GM19395 (cell line): ENCODE measurements at regions not wholly inside any gene's neighbourhood (a gene's known extent, or its start where the extent isn't known, plus 50 kb on each side); places are given as distances from the start of the nearest gene placed in this dataset.

Source experiments
- ATAC-seq: cut with Tn5 transposase; IDR thresholded peaks from one replicate; pipeline ENCODE4 v1.9.1; 2021; ENCODE audit warnings: mild to moderate bottlenecking, moderate library complexity; ENCODE audit not compliant: unreplicated experiment

GRCh38 chr21:16568661-16569060, 838.9 kb downstream of the USP25 start:
- no peak for ATAC-seq

DNA sequence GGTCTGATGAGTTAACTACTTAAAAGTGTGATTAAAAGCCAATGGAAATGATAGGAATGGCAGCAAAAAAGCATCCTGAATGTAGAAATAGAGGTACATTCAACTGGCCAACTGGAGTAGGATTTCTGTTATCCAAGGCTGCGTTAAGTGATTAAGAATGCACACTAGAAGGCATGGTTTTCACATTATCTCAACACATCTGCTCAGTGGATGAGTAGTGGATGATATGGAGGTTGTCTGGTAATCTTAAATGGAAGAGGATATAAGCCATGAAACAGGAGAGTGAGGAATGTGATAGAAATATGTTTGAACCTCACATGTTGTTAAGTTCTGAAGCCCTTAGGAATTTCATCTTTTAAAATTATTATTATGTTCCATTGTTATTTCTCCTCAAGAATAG, 839.9 kb downstream of the USP25 start:
- ATAC-seq: no peak

GRCh38 chr21:16570171-16570570, 840.4 kb downstream of the USP25 start:
- ATAC-seq: no peak

DNA sequence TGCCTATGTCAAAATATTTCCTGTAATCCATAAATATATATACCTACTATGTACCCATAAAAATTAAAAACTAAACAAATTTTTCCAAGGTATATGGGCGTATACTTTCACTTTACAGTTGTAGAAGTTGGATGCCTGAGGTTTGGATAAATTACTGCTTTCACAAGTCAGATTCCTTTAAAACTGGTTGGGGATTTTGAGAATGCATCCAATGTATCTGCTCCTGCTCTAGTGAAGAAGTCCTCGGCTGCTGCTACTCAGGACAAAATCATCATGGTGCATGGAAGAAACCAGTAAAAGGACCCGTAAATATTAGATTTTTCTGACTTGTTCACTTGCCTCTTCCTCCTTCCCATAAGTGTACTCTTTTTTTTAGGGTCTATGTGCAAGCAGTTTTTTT, 841.1 kb downstream of the USP25 start:
- no peak for ATAC-seq

DNA sequence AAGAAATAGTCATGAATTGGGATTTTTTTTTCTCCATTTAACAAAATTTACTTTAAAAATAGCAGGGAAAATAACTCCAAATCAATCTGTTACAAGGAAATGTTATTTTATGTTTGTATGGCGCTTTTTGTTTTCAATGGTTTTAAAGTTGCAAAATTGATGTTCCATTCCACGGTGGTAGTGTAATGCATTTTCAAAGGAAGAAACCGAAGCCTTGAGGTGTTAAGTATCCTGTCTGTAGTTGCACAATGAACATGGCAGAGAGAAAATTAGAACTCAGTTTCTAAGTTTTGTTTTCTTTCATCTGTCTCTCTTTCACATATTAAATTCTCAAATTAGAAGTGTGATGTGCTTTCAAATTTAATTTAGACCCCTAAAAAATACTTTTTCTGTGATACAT, 841.8 kb downstream of the USP25 start:
- no peak for ATAC-seq

DNA sequence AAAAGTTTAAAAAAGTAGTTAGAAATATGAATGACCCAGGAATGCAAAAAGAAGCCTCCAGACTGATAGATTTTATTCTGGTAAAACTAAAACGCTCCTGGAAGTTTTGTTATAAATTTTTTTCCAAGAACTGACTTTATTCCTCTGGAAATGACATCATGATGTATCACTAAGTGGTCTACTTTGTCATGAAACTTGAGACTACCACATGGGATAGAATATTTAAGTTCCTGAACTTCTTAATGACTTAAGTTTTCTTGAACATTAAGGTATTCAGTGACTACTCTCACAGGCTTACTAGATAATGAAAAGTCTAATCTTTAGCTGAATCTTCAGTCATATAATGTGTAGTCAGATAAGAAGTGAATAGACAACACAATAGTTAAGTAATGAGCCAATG, 842.2 kb downstream of the USP25 start:
- ATAC-seq: no peak

DNA sequence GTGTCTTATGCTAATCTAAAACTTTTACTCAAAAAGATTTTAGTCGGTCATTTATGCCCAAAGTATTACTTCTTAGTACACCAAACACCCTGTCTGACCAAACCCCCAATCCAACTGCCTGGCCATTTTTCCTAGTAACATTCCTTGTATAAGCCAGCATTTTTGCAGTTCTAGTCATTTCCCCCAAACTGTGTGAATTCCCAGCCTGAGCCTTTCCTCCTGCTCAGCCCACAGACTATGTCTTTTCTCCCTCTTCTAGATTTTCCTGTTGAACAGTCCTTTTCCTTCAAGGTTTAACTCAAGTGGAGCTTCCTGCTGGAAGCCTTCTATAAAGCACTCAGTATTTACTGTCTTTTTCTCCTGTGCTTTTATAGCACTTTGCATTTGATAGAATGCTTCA, 843.8 kb downstream of the USP25 start:
- no peak for ATAC-seq

DNA sequence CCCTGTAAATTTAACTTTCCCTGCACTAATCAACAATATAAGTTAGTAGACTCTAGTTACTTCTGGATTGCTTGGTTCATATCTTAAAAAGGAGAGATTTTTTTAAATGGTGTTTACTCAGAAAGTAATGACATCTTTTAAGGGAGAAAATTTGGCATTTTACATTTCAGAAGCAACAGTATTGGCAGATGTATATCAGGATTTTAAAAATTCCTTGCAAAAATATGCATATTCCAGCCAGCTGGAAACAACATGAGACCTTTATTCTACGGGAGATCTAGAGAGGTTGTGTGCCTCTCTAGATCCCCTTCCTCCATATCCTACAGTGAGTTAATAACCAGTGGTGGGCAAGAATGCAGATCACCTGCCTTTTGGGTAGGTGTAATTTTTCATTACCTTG, 848.2 kb downstream of the USP25 start:
- ATAC-seq: no peak

- ATAC-seq: no peak
Measured at GRCh38 chr21:16578912-16579311, 849.1 kb downstream of the USP25 start.

- no peak for ATAC-seq
Measured at GRCh38 chr21:16579538-16579937, 849.8 kb downstream of the USP25 start.

- ATAC-seq: no peak
Measured at GRCh38 chr21:16580661-16581060, 850.9 kb downstream of the USP25 start.

- no peak for ATAC-seq
Measured at GRCh38 chr21:16583556-16583955, 853.8 kb downstream of the USP25 start.

GRCh38 chr21:16584756-16585155, 855.0 kb downstream of the USP25 start:
- no peak for ATAC-seq

GRCh38 chr21:16585896-16586295, 856.1 kb downstream of the USP25 start:
- no peak for ATAC-seq

DNA sequence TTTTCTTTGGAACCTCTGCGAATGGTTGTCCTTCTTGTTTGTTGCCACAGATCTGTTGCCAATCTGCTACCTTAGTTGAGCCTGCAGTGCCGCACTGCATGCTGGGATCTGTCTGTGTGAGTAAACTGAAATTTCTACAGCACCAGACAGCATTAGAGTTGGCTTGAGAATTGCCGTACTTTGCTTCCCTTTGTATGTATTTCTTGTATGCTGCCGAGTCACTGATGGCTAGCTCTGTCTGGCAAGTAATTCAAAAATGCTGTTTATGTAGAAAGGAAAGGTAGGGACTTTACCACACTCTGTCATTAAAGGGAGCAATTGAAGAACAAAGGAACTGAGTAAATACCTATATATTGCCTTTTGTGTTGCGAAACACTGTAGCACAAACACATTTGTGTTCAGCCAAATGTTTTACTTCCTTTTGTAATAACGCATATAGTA, 857.4 kb downstream of the USP25 start:
- no peak for ATAC-seq

GRCh38 chr21:16587681-16588375, 858.0 kb downstream of the USP25 start:
- ATAC-seq: no peak

DNA sequence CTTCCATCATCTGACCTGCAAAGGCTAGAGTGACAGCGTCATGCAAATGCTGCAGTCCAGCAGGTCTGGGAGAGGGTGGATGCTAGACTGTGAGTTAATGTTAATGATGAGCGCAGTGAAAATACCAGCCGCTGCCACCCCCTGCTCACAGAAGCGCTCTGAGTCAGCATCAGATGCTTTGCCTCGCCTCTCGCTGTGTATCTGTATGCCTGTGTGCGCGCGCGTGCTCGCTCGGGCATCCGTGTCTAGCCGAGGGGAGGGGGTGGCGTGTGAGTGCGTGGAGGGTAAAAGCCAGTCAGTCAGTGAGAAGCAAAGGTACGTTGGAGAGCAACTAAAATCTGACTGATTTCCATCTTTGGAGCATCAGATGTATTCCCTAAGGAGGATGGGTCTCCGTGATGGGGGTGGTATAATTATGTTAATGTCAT, 858.7 kb downstream of the USP25 start:
- no peak for ATAC-seq

DNA sequence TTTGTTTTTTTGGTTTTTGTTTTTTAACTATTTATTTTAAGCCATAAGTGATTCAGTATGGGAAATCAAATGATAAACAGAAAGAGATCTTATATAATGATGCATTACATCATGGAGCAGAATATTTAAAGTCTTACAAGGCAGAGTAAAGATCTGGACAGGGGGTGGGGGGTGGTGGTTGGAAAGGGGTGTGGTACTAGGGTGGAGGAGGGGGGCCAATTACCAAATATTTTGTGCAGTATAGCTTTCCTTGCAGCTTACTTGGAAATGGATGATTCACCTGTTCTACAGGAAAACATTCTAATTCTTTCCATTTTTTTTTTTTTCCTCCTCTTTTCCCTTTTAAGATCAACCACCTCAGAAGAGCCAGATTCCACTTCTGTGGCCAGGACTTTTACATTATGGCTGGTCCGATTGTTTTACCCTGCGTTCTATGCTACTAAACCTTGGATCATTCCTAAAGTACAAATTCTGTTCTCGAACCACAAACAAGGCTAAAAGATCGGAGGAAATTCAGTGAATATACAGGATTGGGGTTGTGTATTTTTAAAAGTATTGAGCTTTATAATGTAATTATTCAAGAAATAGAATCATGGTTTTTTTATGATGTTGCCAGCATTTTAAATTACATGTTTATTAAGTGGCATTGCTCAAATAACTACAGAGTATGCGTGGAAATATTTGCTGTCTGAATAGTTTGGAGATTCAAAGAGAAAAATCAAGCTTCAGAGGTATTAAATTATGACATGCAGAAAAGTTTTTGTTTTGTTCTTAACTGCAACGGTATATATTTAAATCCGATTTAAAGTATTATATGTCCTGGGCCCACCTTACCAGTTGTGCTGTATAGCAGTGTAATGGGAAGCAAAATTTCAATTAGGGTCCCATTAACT, 859.5 kb downstream of the USP25 start:
- ATAC-seq: no peak

DNA sequence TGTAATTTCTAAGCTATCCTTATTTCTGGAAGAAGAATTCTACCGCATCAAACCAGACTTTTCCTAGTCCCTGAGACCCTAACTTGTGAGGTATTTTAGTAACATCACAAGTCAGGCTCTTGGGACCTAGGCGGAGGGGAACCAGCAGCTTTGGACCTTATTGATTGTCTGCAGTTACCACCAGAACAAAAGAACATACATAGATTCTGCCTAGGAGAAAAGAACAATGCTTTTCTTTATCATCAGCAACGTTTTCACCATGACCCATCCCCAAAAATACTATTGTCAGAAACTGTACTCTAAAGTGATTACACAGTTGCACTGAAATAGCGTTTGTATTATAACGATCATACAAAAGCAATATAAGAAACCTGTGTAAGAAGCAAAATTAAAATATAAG, 860.4 kb downstream of the USP25 start:
- no peak for ATAC-seq

- ATAC-seq: no peak
Measured at GRCh38 chr21:16590641-16591292, 861.0 kb downstream of the USP25 start.

DNA sequence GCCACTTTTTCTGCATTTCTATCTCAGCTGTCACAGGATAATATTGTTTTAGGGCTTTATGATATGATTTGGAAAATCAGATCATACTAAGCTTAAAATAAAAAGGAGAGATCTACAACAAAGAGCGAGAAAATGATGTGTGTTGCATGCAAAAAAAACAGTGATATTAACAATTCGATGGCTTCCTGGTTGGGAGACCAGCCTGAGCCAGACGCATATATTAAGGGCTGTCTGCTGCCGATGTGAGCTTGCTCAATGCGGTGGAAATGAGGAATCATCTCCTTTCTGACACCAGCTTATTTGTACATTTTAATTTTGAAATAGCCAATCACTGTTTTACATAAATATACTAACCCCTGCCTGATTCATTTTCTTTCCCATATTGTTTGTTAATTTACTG, 862.6 kb downstream of the USP25 start:
- no peak for ATAC-seq

DNA sequence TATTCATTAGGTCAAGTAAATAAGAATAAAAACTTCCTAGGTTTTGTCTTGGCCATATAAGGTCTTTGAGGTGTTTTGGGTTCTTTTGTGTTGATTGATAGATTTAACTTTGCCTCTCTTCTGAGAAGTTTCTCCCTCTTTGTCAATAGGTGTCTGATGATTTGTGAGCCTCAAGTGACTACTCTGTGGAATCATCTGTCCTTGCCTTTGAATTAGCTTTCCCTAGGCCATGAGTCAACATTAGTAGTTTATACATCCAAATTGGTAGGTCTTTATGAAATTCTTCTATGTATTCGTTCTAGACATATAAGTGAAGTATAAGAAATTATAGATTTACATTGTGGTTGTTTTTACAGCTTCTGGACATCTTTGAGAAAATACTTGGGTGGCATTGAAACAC, 864.4 kb downstream of the USP25 start:
- ATAC-seq: no peak
